Neural crest cell (in vitro differentiated cells): ENCODE measurements at regions not wholly inside any gene's neighbourhood (a gene's known extent, or its start where the extent isn't known, plus 50 kb on each side); places are given as distances from the start of the nearest gene placed in this dataset.

Source experiments
- DNase-seq: peaks from one replicate; pipeline ENCODE4 v3.0.0; 2021; ENCODE audit warnings: low read depth, mixed read lengths, low spot score
- H3K27ac Mint-ChIP-seq: one replicate; pipeline ENCODE4 v1.8.0; 2021; ENCODE audit warnings: mild to moderate bottlenecking, mixed read lengths; ENCODE audit not compliant: unreplicated experiment
- H3K27me3 Mint-ChIP-seq: 2 replicates; pipeline ENCODE4 v1.8.0; 2021; ENCODE audit warnings: low read depth, mild to moderate bottlenecking, mixed read lengths
- H3K36me3 Mint-ChIP-seq: 2 replicates; pipeline ENCODE4 v1.8.0; 2021; ENCODE audit warnings: low read depth, mild to moderate bottlenecking, mixed read lengths
- H3K4me1 Mint-ChIP-seq: 2 replicates; pipeline ENCODE4 v1.8.0; 2021; ENCODE audit warnings: mixed read lengths
- H3K4me3 Mint-ChIP-seq: one replicate; pipeline ENCODE4 v1.8.0; 2021; ENCODE audit warnings: mild to moderate bottlenecking, mixed read lengths
- H3K9me3 Mint-ChIP-seq: 2 replicates; pipeline ENCODE4 v1.8.0; 2021; ENCODE audit warnings: mixed read lengths
- CTCF ChIP-seq: fragments of 200-600 bp; sonication (generic); conservative IDR thresholded peaks from 2 replicates; pipeline ENCODE4 v1.5.0; 2021; ENCODE audit warnings: antibody characterized with exemption, mild to moderate bottlenecking

- no peaks in the 10 kb centered on the region for H3K9me3 Mint-ChIP-seq
- H3K27ac Mint-ChIP-seq = no peak overlapping the region
- H3K27me3 Mint-ChIP-seq = no peaks in the 10 kb centered on the region
- DNase-seq = no peak
- no peaks in the 10 kb centered on the region for H3K4me1 Mint-ChIP-seq
- TF ChIP-seq CTCF = no peak
- H3K36me3 Mint-ChIP-seq = no peaks in the 10 kb centered on the region
- no peak overlapping the region for H3K4me3 Mint-ChIP-seq
These were observed 956.3 kb upstream of the SLC39A10 start for GRCh38 chr2:194700726-194701125.

- Mint-ChIP-seq H3K4me3 (no peak overlapping the region), H3K4me1 (no peaks in the 10 kb centered on the region), H3K27me3 (no peaks in the 10 kb centered on the region), H3K9me3 (no peaks in the 10 kb centered on the region), H3K36me3 (no peaks in the 10 kb centered on the region), H3K27ac (no peak overlapping the region)
- no peak for DNase-seq
- no peak for TF ChIP-seq CTCF
These were observed 956.9 kb upstream of the SLC39A10 start for GRCh38 chr2:194700116-194700515.

GRCh38 chr2:194698012-194698411 is 959.0 kb upstream of the SLC39A10 start:
- no peak overlapping the region for H3K4me3 Mint-ChIP-seq
- no peaks in the 10 kb centered on the region for H3K27me3 Mint-ChIP-seq
- H3K9me3 Mint-ChIP-seq = no peaks in the 10 kb centered on the region
- no peaks in the 10 kb centered on the region for H3K4me1 Mint-ChIP-seq
- DNase-seq = no peak
- H3K36me3 Mint-ChIP-seq = no peaks in the 10 kb centered on the region
- no peak for TF ChIP-seq CTCF
- no peak overlapping the region for H3K27ac Mint-ChIP-seq

- Mint-ChIP-seq H3K27me3 (no peaks in the 10 kb centered on the region), H3K4me1 (no peaks in the 10 kb centered on the region), H3K27ac (no peak overlapping the region), H3K4me3 (no peak overlapping the region), H3K9me3 (no peaks in the 10 kb centered on the region), H3K36me3 (no peaks in the 10 kb centered on the region)
- no peak for DNase-seq
- no peak for TF ChIP-seq CTCF
These were observed 959.6 kb upstream of the SLC39A10 start for GRCh38 chr2:194697439-194697838.

GRCh38 chr2:194696690-194697089 is 960.3 kb upstream of the SLC39A10 start:
- no peak overlapping the region for H3K4me3 Mint-ChIP-seq
- no peaks in the 10 kb centered on the region for H3K36me3 Mint-ChIP-seq
- DNase-seq = no peak
- no peak for TF ChIP-seq CTCF
- no peaks in the 10 kb centered on the region for H3K9me3 Mint-ChIP-seq
- no peaks in the 10 kb centered on the region for H3K27me3 Mint-ChIP-seq
- no peaks in the 10 kb centered on the region for H3K4me1 Mint-ChIP-seq
- H3K27ac Mint-ChIP-seq = no peak overlapping the region

GRCh38 chr2:194686569-194686968 is 970.5 kb upstream of the SLC39A10 start:
- no peaks in the 10 kb centered on the region for H3K4me1 Mint-ChIP-seq
- H3K4me3 Mint-ChIP-seq = no peak overlapping the region
- H3K36me3 Mint-ChIP-seq = no peaks in the 10 kb centered on the region
- H3K27ac Mint-ChIP-seq = no peak overlapping the region
- peaks cover 37% of the 10 kb centered on the region for H3K27me3 Mint-ChIP-seq
- DNase-seq = no peak
- H3K9me3 Mint-ChIP-seq = no peaks in the 10 kb centered on the region
- TF ChIP-seq CTCF = no peak
